Adrenal gland (tissue), 5 donors: ENCODE measurements at regions not wholly inside any gene's neighbourhood (a gene's known extent, or its start where the extent isn't known, plus 50 kb on each side); places are given as distances from the start of the nearest gene placed in this dataset.

ENCODE experiments used
- CTCF ChIP-seq, 6 experiments: fragments of 450-650 bp in 4 of 6; fragments of 200-600 bp in 2 of 6; sonication (generic) in 1 of 6; IDR thresholded peaks; 1 replicate in 5 of 6; 2 replicates in 1 of 6; pipeline versions ENCODE4 v1.5.1 to v1.8.0; 2016 to 2021; ENCODE audit warnings: antibody characterized with exemption in 6 of 6, mild to moderate bottlenecking in 2 of 6, moderate library complexity in 1 of 6
- POLR2A ChIP-seq, 2 donors: fragments of 450-650 bp; IDR thresholded peaks; one replicate each; pipeline ENCODE4 v1.6.1; 2017; ENCODE audit warnings: antibody characterized with exemption in 2 of 2, mild to moderate bottlenecking in 2 of 2, moderate library complexity in 1 of 2
- donor health status: DM: no; HTN: no; CAD: no.

DNA sequence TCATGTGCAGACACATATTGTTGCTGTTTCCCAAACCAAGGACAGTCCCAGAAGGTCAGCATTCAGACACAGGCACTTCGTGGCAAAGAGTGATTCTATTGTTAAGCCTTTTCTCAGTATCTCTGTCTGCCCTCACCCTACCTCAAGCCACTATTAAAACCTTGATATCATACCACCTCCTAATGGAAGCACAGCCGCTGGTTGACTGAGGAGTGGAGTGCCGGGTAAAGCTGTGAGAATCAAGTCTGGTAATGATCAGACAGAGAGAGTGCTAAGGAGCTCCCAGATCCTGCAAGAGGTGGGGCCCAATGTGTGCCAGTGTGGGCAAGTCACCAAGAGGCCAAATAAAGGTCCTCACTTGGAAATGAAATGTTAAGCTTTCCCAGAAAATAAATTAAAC is 819.5 kb downstream of the BCL11A start:
- no peak for TF ChIP-seq CTCF (IDR thresholded peaks at IDR 0.05)
- TF ChIP-seq POLR2A (IDR thresholded peaks at IDR 0.05): no peak
